Lower lobe of right lung (tissue), 2 donors: ENCODE measurements at regions not wholly inside any gene's neighbourhood (a gene's known extent, or its start where the extent isn't known, plus 50 kb on each side); places are given as distances from the start of the nearest gene placed in this dataset.

Experiments
- ATAC-seq, 2 donors: fragments of 200-7000 bp; cut with Tn5 transposase; one replicate each; pipeline ENCODE4 v1.9.1; 2020 to 2022; ENCODE audit warnings: mild to moderate bottlenecking in 2 of 2, moderate library complexity in 2 of 2
- DNase-seq: peaks from one replicate; pipeline ENCODE4 v3.0.0-alpha.2; 2020
- H3K27ac ChIP-seq: fragments of 200-600 bp; one replicate; pipeline ENCODE4 v1.8.0; 2022
- H3K27me3 ChIP-seq: fragments of 200-600 bp; one replicate; pipeline ENCODE4 v1.8.0; 2022; ENCODE audit warnings: low read depth
- H3K36me3 ChIP-seq: fragments of 200-600 bp; one replicate; pipeline ENCODE4 v1.8.0; 2022; ENCODE audit warnings: mild to moderate bottlenecking
- H3K4me1 ChIP-seq: fragments of 200-600 bp; one replicate; pipeline ENCODE4 v1.8.0; 2022
- H3K4me3 ChIP-seq: fragments of 200-600 bp; one replicate; pipeline ENCODE4 v1.8.0; 2022; ENCODE audit warnings: mild to moderate bottlenecking
- H3K9me3 ChIP-seq: fragments of 200-600 bp; one replicate; pipeline ENCODE4 v1.8.0; 2022
- CTCF ChIP-seq: fragments of 200-600 bp; IDR thresholded peaks from one replicate; pipeline ENCODE4 v1.8.0; 2022; ENCODE audit warnings: antibody characterized with exemption, mild to moderate bottlenecking
- intact Hi-C: fragments of 100-400 bp; cut with DNase I; formaldehyde crosslinking; loops from one replicate; pipeline ENCODE4 v1.11.0; 2022
- donor health status: DM: no; HTN: yes; CAD: no; lungs with severe emphysema.

GRCh38 chr6:40125680-40126394 lies 191.6 kb upstream of the MOCS1 start:
- Histone ChIP-seq H3K4me1 (no peaks in the 10 kb centered on the region), H3K36me3 (no peaks in the 10 kb centered on the region), H3K9me3 (no peaks in the 10 kb centered on the region), H3K4me3 (no peak overlapping the region), H3K27ac (no peak overlapping the region), H3K27me3 (no peaks in the 10 kb centered on the region)
- no peak for ATAC-seq
- intact Hi-C loops, result no loop called here
- no peak for DNase-seq
- TF ChIP-seq CTCF, result no peak

- H3K27me3 ChIP-seq, result no peaks in the 10 kb centered on the region
- H3K36me3 ChIP-seq, result no peaks in the 10 kb centered on the region
- ATAC-seq, result no peak
- no peak overlapping the region for H3K27ac ChIP-seq
- H3K9me3 ChIP-seq, result no peaks in the 10 kb centered on the region
- intact Hi-C loops, result no loop called here
- DNase-seq, result no peak
- H3K4me3 ChIP-seq, result no peak overlapping the region
- H3K4me1 ChIP-seq, result no peaks in the 10 kb centered on the region
- no peak for TF ChIP-seq CTCF
These were observed 190.7 kb upstream of the MOCS1 start for GRCh38 chr6:40124924-40125323.

- Histone ChIP-seq H3K27ac (no peak overlapping the region), H3K36me3 (no peaks in the 10 kb centered on the region), H3K4me1 (no peaks in the 10 kb centered on the region), H3K9me3 (no peaks in the 10 kb centered on the region), H3K4me3 (no peak overlapping the region), H3K27me3 (no peaks in the 10 kb centered on the region)
- intact Hi-C loops, result no loop called here
- peak; percentile 81 to 93 for ATAC-seq
- no peak for TF ChIP-seq CTCF
- no peak for DNase-seq
These were observed 182.6 kb upstream of the MOCS1 start for GRCh38 chr6:40116832-40117231.

GRCh38 chr6:40112350-40112749 lies 178.1 kb upstream of the MOCS1 start:
- ATAC-seq (no peak), DNase-seq (no peak)
- Histone ChIP-seq H3K27ac (no peak overlapping the region), H3K36me3 (no peaks in the 10 kb centered on the region), H3K9me3 (no peaks in the 10 kb centered on the region), H3K4me3 (no peak overlapping the region), H3K27me3 (no peaks in the 10 kb centered on the region), H3K4me1 (no peaks in the 10 kb centered on the region)
- no peak for TF ChIP-seq CTCF
- intact Hi-C loops, result no loop called here

GRCh38 chr6:40108736-40109135 lies 174.5 kb upstream of the MOCS1 start:
- no peak for TF ChIP-seq CTCF
- no peak overlapping the region for H3K27ac ChIP-seq
- no peaks in the 10 kb centered on the region for H3K4me1 ChIP-seq
- DNase-seq, result no peak
- intact Hi-C loops, result no loop called here
- no peaks in the 10 kb centered on the region for H3K36me3 ChIP-seq
- no peaks in the 10 kb centered on the region for H3K27me3 ChIP-seq
- no peaks in the 10 kb centered on the region for H3K9me3 ChIP-seq
- no peak for ATAC-seq
- H3K4me3 ChIP-seq, result no peak overlapping the region
